ENCODE measurements at regions not wholly inside any gene's neighbourhood (a gene's known extent, or its start where the extent isn't known, plus 50 kb on each side); places are given as distances from the start of the nearest gene placed in this dataset.
"Not testable (repeated sequence)": the region's sequence is repeated elsewhere in the genome, so short reads cannot be mapped to it uniquely, and the experiment has no call there.

DNA sequence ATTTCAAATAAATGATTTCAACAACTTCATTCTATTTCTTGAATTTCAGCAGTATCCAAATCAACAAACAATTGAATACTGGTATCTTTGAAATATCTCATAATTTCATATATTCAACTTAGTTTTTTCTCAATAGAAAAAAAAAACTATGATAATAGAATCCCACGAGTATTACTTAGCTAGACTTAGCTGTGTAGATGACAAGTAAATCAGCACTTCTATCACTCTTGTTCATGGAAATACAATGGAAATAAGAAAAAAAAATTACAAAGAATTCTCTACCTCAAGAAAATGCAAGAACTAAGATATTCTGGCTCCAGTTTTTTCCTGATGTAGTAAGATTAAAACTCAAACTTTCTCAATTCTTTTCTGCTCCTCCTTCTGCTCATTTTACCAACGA lies 256.2 kb upstream of the KYNU start:
- no peak overlapping the region for H3K4me3 ChIP-seq (ENCODE audit: low read length, poor library complexity, severe bottlenecking)
- no peak overlapping the region for H3K9ac ChIP-seq (ENCODE audit: low read depth, low read length, poor library complexity, severe bottlenecking)
- no peaks in the 10 kb centered on the region for H3K27me3 ChIP-seq (ENCODE audit: insufficient read depth, low read length, poor library complexity, severe bottlenecking)
- TF ChIP-seq, protein P1, sequence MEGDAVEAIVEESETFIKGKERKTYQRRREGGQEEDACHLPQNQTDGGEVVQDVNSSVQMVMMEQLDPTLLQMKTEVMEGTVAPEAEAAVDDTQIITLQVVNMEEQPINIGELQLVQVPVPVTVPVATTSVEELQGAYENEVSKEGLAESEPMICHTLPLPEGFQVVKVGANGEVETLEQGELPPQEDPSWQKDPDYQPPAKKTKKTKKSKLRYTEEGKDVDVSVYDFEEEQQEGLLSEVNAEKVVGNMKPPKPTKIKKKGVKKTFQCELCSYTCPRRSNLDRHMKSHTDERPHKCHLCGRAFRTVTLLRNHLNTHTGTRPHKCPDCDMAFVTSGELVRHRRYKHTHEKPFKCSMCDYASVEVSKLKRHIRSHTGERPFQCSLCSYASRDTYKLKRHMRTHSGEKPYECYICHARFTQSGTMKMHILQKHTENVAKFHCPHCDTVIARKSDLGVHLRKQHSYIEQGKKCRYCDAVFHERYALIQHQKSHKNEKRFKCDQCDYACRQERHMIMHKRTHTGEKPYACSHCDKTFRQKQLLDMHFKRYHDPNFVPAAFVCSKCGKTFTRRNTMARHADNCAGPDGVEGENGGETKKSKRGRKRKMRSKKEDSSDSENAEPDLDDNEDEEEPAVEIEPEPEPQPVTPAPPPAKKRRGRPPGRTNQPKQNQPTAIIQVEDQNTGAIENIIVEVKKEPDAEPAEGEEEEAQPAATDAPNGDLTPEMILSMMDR (conservative IDR thresholded peaks at IDR 0.05; ENCODE audit: low read length): no peak
- no peak for TF ChIP-seq EZH2phosphoT487 (IDR thresholded peaks at IDR 0.05; ENCODE audit: borderline replicate concordance)
- H3K9me2 ChIP-seq (replicated peaks; ENCODE audit: low read depth, low read length): no peaks in the 10 kb centered on the region
- H3K9me3 ChIP-seq (ENCODE audit: insufficient read depth, low read depth, low read length): no peaks in the 10 kb centered on the region
- no peak overlapping the region for H2AFZ ChIP-seq (ENCODE audit: low read length)
- no peak overlapping the region for H3K4me2 ChIP-seq (ENCODE audit: low read depth, low read length, poor library complexity, severe bottlenecking)
- no peaks in the 10 kb centered on the region for H4K20me1 ChIP-seq (ENCODE audit: insufficient read depth, low read length, poor library complexity, severe bottlenecking)
- H3K4me1 ChIP-seq (ENCODE audit: insufficient read depth, low read length, poor library complexity, severe bottlenecking): no peaks in the 10 kb centered on the region
- no peaks in the 10 kb centered on the region for H3F3A ChIP-seq (ENCODE audit: low read depth)
- no peaks in the 10 kb centered on the region for H3K36me3 ChIP-seq (ENCODE audit: insufficient read depth, low read length)
- H3K79me2 ChIP-seq (ENCODE audit: insufficient read depth, low read length): no peaks in the 10 kb centered on the region

DNA sequence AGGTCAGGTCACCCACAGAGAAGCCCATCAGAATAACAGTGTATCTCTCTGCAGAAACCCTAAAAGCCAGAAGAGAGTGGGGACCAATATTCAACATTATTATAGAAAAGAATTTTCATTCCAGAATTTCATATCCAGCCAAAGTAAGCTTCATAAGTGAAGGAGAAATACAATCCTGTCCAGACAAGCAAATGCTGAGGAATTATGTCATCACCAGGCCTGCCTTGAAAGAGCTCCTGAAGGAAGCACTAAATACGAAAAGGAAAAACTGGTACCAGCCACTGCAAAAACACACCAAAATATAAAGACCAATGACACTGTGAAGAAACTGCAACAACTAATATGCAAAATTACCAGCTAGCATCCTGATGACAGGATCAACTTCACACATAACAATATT lies 260.0 kb upstream of the KYNU start:
- no peak overlapping the region for H3K4me3 ChIP-seq (ENCODE audit: low read length, poor library complexity, severe bottlenecking)
- H3F3A ChIP-seq (ENCODE audit: low read depth): no peaks in the 10 kb centered on the region
- H3K27me3 ChIP-seq (ENCODE audit: insufficient read depth, low read length, poor library complexity, severe bottlenecking): no peaks in the 10 kb centered on the region
- no peak overlapping the region for H2AFZ ChIP-seq (ENCODE audit: low read length)
- no peaks in the 10 kb centered on the region for H4K20me1 ChIP-seq (ENCODE audit: insufficient read depth, low read length, poor library complexity, severe bottlenecking)
- no peak overlapping the region for H3K4me2 ChIP-seq (ENCODE audit: low read depth, low read length, poor library complexity, severe bottlenecking)
- H3K9me3 ChIP-seq (ENCODE audit: insufficient read depth, low read depth, low read length): no peaks in the 10 kb centered on the region
- no peak for TF ChIP-seq EZH2phosphoT487 (IDR thresholded peaks at IDR 0.05; ENCODE audit: borderline replicate concordance)
- TF ChIP-seq, protein P1 (conservative IDR thresholded peaks at IDR 0.05; ENCODE audit: low read length): no peak
- H3K79me2 ChIP-seq (ENCODE audit: insufficient read depth, low read length): no peaks in the 10 kb centered on the region
- H3K36me3 ChIP-seq (ENCODE audit: insufficient read depth, low read length): no peaks in the 10 kb centered on the region
- no peaks in the 10 kb centered on the region for H3K4me1 ChIP-seq (ENCODE audit: insufficient read depth, low read length, poor library complexity, severe bottlenecking)
- H3K9ac ChIP-seq (ENCODE audit: low read depth, low read length, poor library complexity, severe bottlenecking): no peak overlapping the region
- H3K9me2 ChIP-seq (replicated peaks; ENCODE audit: low read depth, low read length): no peaks in the 10 kb centered on the region

DNA sequence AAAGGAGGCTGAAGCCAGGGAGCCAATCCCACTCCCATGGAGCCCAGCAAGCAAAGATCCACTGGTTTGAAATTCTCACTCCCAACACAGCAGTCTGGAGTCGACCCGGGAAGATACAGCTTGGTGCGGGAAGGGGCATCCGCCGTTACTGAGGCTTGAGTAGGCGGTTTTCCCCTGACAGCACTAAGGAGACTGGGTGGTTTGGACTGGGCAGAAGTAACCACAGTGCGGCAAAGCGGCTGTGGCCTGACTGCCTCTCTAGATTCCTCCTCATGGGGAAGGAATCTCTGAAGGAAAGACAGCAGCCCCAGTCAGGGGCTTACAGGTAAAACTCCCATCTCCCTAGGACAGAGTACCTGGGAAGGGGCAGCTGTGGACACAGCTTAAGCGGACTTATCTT lies 261.6 kb upstream of the KYNU start:
- H3K9ac ChIP-seq (ENCODE audit: low read depth, low read length, poor library complexity, severe bottlenecking): no peak overlapping the region
- H3K9me2 ChIP-seq (replicated peaks; ENCODE audit: low read depth, low read length): no peaks in the 10 kb centered on the region
- H3K36me3 ChIP-seq (ENCODE audit: insufficient read depth, low read length): no peaks in the 10 kb centered on the region

DNA sequence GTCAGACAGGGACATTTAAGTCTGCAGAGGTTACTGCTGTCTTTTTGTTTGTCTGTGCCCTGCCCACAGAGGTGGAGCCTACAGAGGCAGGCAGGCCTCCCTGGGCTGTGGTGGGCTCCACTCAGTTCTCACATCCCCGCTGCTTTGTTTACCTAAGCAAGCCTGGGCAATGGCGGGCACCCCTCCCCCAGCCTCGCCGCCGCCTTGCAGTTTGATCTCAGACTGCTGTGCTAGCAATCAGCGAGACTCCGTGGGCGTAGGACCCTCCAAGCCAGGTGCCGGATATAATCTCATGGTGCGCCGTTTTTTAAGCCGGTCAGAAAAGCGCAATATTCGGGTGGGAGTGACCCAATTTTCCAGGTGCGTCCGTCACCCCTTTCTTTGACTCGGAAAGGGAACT lies 264.3 kb upstream of the KYNU start:
- not testable (repeated sequence) for H3K4me1 ChIP-seq (ENCODE audit: insufficient read depth, low read length, poor library complexity, severe bottlenecking); H3K27me3 ChIP-seq (ENCODE audit: insufficient read depth, low read length, poor library complexity, severe bottlenecking); H3K4me3 ChIP-seq (ENCODE audit: low read length, poor library complexity, severe bottlenecking); H4K20me1 ChIP-seq (ENCODE audit: insufficient read depth, low read length, poor library complexity, severe bottlenecking); H3F3A ChIP-seq (ENCODE audit: low read depth); H3K9me3 ChIP-seq (ENCODE audit: insufficient read depth, low read depth, low read length); H3K9me2 ChIP-seq (replicated peaks; ENCODE audit: low read depth, low read length); H3K4me2 ChIP-seq (ENCODE audit: low read depth, low read length, poor library complexity, severe bottlenecking); H3K9ac ChIP-seq (ENCODE audit: low read depth, low read length, poor library complexity, severe bottlenecking); H3K36me3 ChIP-seq (ENCODE audit: insufficient read depth, low read length); H3K79me2 ChIP-seq (ENCODE audit: insufficient read depth, low read length); H2AFZ ChIP-seq (ENCODE audit: low read length)

More for the DNA sequence above, 261.6 kb upstream of the KYNU start:
- no peaks in the 10 kb centered on the region for H3F3A ChIP-seq (ENCODE audit: low read depth)
- no peaks in the 10 kb centered on the region for H3K4me1 ChIP-seq (ENCODE audit: insufficient read depth, low read length, poor library complexity, severe bottlenecking)
- no peak overlapping the region for H2AFZ ChIP-seq (ENCODE audit: low read length)
- no peaks in the 10 kb centered on the region for H3K27me3 ChIP-seq (ENCODE audit: insufficient read depth, low read length, poor library complexity, severe bottlenecking)
- H3K79me2 ChIP-seq (ENCODE audit: insufficient read depth, low read length): no peaks in the 10 kb centered on the region
- H3K4me2 ChIP-seq (ENCODE audit: low read depth, low read length, poor library complexity, severe bottlenecking): no peak overlapping the region
- H4K20me1 ChIP-seq (ENCODE audit: insufficient read depth, low read length, poor library complexity, severe bottlenecking): no peaks in the 10 kb centered on the region
- TF ChIP-seq, protein P1 (conservative IDR thresholded peaks at IDR 0.05; ENCODE audit: low read length): no peak
- TF ChIP-seq EZH2phosphoT487 (IDR thresholded peaks at IDR 0.05; ENCODE audit: borderline replicate concordance): no peak
- no peaks in the 10 kb centered on the region for H3K9me3 ChIP-seq (ENCODE audit: insufficient read depth, low read depth, low read length)
- H3K4me3 ChIP-seq (ENCODE audit: low read length, poor library complexity, severe bottlenecking): no peak overlapping the region

Data from Loucy (cell line).